WTC11 (cell line): ENCODE measurements at regions not wholly inside any gene's neighbourhood (a gene's known extent, or its start where the extent isn't known, plus 50 kb on each side); places are given as distances from the start of the nearest gene placed in this dataset.

Experiments
- HMGA2 ChIP-seq: fragments of 250-450 bp; sonication (Bioruptor Pico); IDR thresholded peaks from 2 replicates; pipeline ENCODE4 v1.4.0; 2021; ENCODE audit warnings: mild to moderate bottlenecking, moderate library complexity
- NFYB ChIP-seq: sonication (generic); formaldehyde crosslinking; conservative IDR thresholded peaks from 2 replicates; pipeline ENCODE4 v1.8.0; 2022; ENCODE audit warnings: low read depth, missing genetic modification reagents
- NR2C2 ChIP-seq: sonication (generic); formaldehyde crosslinking; IDR thresholded peaks from 2 replicates; pipeline ENCODE4 v1.8.0; 2022; ENCODE audit warnings: mild to moderate bottlenecking, missing genetic modification reagents
- SP1 ChIP-seq: sonication (generic); formaldehyde crosslinking; conservative IDR thresholded peaks from 2 replicates; pipeline ENCODE4 v1.8.1; 2022; ENCODE audit warnings: missing genetic modification reagents
- TF ChIP-seq, protein P1 (sequence below): fragments of 200-600 bp; IDR thresholded peaks from 2 replicates; pipeline ENCODE4 v1.8.0; 2022; ENCODE audit warnings: antibody characterized with exemption
- TF ChIP-seq, protein P2 (sequence below): fragments of 250-450 bp; sonication (Bioruptor Pico); IDR thresholded peaks from 2 replicates; pipeline ENCODE4 v1.9.0; 2021; ENCODE audit warnings: mild to moderate bottlenecking
- TF ChIP-seq, protein P3 (sequence below): sonication (generic); formaldehyde crosslinking; conservative IDR thresholded peaks from 2 replicates; pipeline ENCODE4 v1.8.1; 2022; ENCODE audit warnings: mild to moderate bottlenecking, missing genetic modification reagents
- TF ChIP-seq, protein P4 (sequence below): sonication (generic); formaldehyde crosslinking; IDR thresholded peaks from 2 replicates; pipeline ENCODE4 v1.8.1; 2022; ENCODE audit warnings: low read depth, missing genetic modification reagents, borderline replicate concordance

DNA sequence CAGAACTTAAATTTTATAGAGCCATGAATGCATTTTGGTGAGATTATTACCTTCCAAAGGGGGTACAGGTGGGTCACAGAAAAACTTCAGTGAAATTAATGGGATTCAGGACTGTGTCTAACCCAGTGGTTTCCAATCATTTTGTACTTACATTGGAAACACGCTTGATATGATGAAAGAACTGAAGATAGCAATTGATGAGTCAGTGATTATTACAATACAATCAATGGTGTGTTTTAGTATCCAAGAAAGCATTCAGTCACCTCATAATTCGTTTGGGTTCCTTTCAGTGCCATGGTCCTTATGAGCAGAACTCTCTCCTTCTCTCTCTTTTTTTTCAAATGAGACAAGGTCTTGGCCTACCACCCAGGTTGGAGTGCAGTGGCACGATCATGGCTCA, 66.5 kb upstream of the IGFBP5 start:
- TF ChIP-seq, protein P1, sequence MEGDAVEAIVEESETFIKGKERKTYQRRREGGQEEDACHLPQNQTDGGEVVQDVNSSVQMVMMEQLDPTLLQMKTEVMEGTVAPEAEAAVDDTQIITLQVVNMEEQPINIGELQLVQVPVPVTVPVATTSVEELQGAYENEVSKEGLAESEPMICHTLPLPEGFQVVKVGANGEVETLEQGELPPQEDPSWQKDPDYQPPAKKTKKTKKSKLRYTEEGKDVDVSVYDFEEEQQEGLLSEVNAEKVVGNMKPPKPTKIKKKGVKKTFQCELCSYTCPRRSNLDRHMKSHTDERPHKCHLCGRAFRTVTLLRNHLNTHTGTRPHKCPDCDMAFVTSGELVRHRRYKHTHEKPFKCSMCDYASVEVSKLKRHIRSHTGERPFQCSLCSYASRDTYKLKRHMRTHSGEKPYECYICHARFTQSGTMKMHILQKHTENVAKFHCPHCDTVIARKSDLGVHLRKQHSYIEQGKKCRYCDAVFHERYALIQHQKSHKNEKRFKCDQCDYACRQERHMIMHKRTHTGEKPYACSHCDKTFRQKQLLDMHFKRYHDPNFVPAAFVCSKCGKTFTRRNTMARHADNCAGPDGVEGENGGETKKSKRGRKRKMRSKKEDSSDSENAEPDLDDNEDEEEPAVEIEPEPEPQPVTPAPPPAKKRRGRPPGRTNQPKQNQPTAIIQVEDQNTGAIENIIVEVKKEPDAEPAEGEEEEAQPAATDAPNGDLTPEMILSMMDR, result no peak
- TF ChIP-seq NFYB, result no peak
- TF ChIP-seq HMGA2 (CRISPR knock-in tag), result no peak
- no peak for TF ChIP-seq SP1
- TF ChIP-seq, protein P2, sequence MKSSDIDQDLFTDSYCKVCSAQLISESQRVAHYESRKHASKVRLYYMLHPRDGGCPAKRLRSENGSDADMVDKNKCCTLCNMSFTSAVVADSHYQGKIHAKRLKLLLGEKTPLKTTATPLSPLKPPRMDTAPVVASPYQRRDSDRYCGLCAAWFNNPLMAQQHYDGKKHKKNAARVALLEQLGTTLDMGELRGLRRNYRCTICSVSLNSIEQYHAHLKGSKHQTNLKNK (CRISPR knock-in tag), result no peak
- TF ChIP-seq, protein P3, sequence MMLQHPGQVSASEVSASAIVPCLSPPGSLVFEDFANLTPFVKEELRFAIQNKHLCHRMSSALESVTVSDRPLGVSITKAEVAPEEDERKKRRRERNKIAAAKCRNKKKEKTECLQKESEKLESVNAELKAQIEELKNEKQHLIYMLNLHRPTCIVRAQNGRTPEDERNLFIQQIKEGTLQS (CRISPR knock-in tag), result no peak
- TF ChIP-seq NR2C2 (CRISPR knock-in tag), result no peak
- TF ChIP-seq, protein P4, sequence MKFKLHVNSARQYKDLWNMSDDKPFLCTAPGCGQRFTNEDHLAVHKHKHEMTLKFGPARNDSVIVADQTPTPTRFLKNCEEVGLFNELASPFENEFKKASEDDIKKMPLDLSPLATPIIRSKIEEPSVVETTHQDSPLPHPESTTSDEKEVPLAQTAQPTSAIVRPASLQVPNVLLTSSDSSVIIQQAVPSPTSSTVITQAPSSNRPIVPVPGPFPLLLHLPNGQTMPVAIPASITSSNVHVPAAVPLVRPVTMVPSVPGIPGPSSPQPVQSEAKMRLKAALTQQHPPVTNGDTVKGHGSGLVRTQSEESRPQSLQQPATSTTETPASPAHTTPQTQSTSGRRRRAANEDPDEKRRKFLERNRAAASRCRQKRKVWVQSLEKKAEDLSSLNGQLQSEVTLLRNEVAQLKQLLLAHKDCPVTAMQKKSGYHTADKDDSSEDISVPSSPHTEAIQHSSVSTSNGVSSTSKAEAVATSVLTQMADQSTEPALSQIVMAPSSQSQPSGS, result no peak
